ENCODE measurements at regions not wholly inside any gene's neighbourhood (a gene's known extent, or its start where the extent isn't known, plus 50 kb on each side); places are given as distances from the start of the nearest gene placed in this dataset.

- no peak overlapping the region for H3K4me3 ChIP-seq (ENCODE audit: low read depth, low read length)
- peak; percentile 68 for DNase-seq (ENCODE audit: low read depth)
- TF ChIP-seq CTCF (IDR thresholded peaks at IDR 0.05; ENCODE audit: insufficient read depth, low read length) = no peak
These were observed 526.0 kb downstream of the UTRN start for GRCh38 chr6:144811140-144811539.

- no peak overlapping the region for H3K4me3 ChIP-seq (ENCODE audit: low read depth, low read length)
- DNase-seq (ENCODE audit: low read depth) = no peak
- TF ChIP-seq CTCF (IDR thresholded peaks at IDR 0.05; ENCODE audit: insufficient read depth, low read length) = no peak
These were observed 531.8 kb downstream of the UTRN start for GRCh38 chr6:144816936-144817335.

DNA sequence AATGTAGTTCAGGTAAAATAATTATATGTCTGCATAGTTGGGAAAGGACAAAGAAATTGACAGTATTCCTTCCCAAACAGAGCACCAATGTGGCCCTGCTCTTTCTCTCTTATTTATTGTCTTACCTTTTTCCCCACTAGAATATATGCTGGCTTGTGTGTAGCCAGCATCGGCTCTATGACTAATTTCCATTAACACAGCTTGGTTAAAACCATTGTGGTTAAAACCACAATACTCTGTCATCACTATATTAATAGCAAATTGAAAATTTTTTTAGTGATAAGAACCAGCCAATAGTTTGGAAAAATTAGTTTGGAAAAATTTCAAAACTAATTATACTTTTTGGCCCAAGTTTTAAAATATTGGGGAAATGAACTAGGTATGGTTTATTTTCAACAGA lies 535.1 kb downstream of the UTRN start:
- TF ChIP-seq CTCF (IDR thresholded peaks at IDR 0.05; ENCODE audit: insufficient read depth, low read length) = no peak
- no peak for DNase-seq (ENCODE audit: low read depth)
- no peak overlapping the region for H3K4me3 ChIP-seq (ENCODE audit: low read depth, low read length)

DNA sequence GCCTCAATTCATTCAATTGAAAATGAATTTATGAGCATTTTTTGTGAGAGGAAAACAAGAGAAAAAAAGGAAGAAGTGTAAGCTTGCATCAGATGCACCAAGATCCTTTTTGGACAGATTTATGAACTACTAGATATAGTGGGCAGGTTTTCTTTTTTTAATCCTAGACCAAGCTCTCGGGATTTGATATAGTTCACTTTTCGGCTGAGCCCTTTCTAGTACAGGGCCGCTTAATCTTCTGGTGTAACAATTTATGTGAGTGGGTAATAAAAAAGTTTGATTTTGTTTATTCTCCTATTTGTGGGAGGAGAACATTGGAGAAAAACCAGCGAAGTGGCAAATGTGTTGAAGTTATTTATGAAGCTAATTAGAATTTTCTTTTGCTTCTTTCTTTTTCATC lies 538.0 kb downstream of the UTRN start:
- no peak for DNase-seq (ENCODE audit: low read depth)
- no peak for TF ChIP-seq CTCF (IDR thresholded peaks at IDR 0.05; ENCODE audit: insufficient read depth, low read length)
- H3K4me3 ChIP-seq (ENCODE audit: low read depth, low read length) = no peak overlapping the region

- DNase-seq (ENCODE audit: low read depth) = no peak
- no peak for TF ChIP-seq CTCF (IDR thresholded peaks at IDR 0.05; ENCODE audit: insufficient read depth, low read length)
- H3K4me3 ChIP-seq (ENCODE audit: low read depth, low read length) = no peak overlapping the region
These were observed 538.9 kb downstream of the UTRN start for GRCh38 chr6:144824018-144824417.

DNA sequence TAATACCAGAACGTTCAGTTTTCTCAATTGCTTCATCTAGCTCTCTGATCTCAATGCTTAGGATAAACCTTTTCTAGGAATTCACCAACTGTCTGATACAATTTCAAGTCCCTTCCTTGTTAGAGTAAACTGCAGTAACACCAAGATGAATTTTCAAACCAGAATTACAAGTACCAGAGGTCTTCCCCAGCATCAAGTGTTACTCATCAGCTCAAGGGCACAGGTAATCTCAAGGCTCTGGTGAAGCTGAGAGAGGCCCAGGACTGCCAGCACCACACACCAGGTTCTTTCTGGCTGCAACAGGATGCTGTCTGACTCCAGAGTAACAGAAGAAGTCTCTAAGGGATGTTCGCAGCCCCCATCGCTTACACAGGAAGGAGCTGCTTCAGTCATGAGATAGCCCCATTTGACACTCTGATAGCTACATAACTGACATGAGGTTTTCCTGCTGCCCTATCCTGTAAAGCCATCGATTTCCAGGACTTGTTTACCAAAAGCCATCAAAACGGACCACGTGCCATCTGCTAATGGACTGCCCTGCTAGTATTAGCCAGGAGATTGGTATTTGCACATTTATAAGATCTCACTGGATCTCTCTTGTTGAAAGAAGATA lies 549.4 kb downstream of the UTRN start:
- no peak overlapping the region for H3K4me3 ChIP-seq (ENCODE audit: low read depth, low read length)
- no peak for DNase-seq (ENCODE audit: low read depth)

More for the DNA sequence above, 549.4 kb downstream of the UTRN start:
- no peak for TF ChIP-seq CTCF (IDR thresholded peaks at IDR 0.05; ENCODE audit: insufficient read depth, low read length)

Measured in fibroblast of the aortic adventitia (primary cell).